ENCODE measurements at regions not wholly inside any gene's neighbourhood (a gene's known extent, or its start where the extent isn't known, plus 50 kb on each side); places are given as distances from the start of the nearest gene placed in this dataset.

DNA sequence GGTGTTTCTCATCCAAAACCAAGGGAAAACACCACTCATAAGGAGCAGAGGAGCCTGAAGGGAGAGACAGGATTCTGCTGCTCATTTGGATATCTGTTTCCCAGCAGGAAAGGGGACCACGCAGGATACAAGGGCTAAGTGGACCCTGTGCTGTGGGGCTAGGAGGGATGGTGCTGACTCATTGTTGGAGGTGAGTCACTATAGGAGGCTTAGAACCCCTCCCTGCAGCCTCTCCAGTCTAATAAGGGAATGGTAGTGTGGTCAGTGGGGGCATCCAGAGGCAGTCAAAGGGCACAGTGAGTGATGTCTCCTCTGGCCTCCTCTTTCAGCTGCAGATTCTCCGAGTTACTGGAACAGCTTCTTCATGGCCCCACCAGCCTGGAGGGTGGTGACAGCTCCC is 442.3 kb downstream of the TUBA3C start:
- no peaks in the 10 kb centered on the region for H3K36me3 ChIP-seq (ENCODE audit: control insufficient read depth, insufficient read depth, low read length)
- no peak overlapping the region for H3K23ac ChIP-seq (ENCODE audit: low read depth, low read length)
- 40% methylated on average over 1 of the region's 2 CpGs; no CpG with 5 or more reads in 1 of the 2 experiments for WGBS, 2 experiments (ENCODE audit: extremely low coverage in 2 of 2, insufficient read length in 1 of 2)
- H4K8ac ChIP-seq (ENCODE audit: low read depth in 2 of 2, low read length in 2 of 2), result no peak overlapping the region
- no peak overlapping the region for H2BK120ac ChIP-seq (ENCODE audit: low read depth, low read length)
- no peak for TF ChIP-seq MAZ (IDR thresholded peaks at IDR 0.05; ENCODE audit: borderline replicate concordance, low read depth, low read length)
- TF ChIP-seq RAD21 (IDR thresholded peaks at IDR 0.05; ENCODE audit: low read length), result no peak
- TF ChIP-seq RCOR1 (IDR thresholded peaks at IDR 0.05; ENCODE audit: insufficient replicate concordance, low read length), result no peak
- no peak for TF ChIP-seq MAFK (IDR thresholded peaks at IDR 0.05; ENCODE audit: low read depth, low read length)
- TF ChIP-seq FOS (IDR thresholded peaks at IDR 0.05; ENCODE audit: low read depth, low read length), result no peak
- no peak for TF ChIP-seq CHD1 (IDR thresholded peaks at IDR 0.05; ENCODE audit: low read depth, low read length)
- no peak for TF ChIP-seq MXI1 (IDR thresholded peaks at IDR 0.05; ENCODE audit: borderline replicate concordance, low read depth, low read length)
- no peak for TF ChIP-seq NFE2L2 (IDR thresholded peaks at IDR 0.05; ENCODE audit: low read depth, low read length)
- TF ChIP-seq, protein P1, sequence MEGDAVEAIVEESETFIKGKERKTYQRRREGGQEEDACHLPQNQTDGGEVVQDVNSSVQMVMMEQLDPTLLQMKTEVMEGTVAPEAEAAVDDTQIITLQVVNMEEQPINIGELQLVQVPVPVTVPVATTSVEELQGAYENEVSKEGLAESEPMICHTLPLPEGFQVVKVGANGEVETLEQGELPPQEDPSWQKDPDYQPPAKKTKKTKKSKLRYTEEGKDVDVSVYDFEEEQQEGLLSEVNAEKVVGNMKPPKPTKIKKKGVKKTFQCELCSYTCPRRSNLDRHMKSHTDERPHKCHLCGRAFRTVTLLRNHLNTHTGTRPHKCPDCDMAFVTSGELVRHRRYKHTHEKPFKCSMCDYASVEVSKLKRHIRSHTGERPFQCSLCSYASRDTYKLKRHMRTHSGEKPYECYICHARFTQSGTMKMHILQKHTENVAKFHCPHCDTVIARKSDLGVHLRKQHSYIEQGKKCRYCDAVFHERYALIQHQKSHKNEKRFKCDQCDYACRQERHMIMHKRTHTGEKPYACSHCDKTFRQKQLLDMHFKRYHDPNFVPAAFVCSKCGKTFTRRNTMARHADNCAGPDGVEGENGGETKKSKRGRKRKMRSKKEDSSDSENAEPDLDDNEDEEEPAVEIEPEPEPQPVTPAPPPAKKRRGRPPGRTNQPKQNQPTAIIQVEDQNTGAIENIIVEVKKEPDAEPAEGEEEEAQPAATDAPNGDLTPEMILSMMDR (conservative IDR thresholded peaks at IDR 0.05; ENCODE audit: low read depth, low read length), result no peak
- no peak for TF ChIP-seq POLR2A (IDR thresholded peaks at IDR 0.05; ENCODE audit: low read depth, low read length)
- TF ChIP-seq RFX5 (IDR thresholded peaks at IDR 0.05; ENCODE audit: low read depth, low read length), result no peak
- no peak for TF ChIP-seq CEBPB (IDR thresholded peaks at IDR 0.05; ENCODE audit: low read depth, low read length)
- TF ChIP-seq USF2 (IDR thresholded peaks at IDR 0.05; ENCODE audit: low read depth, low read length), result no peak
- no peak overlapping the region for H3K14ac ChIP-seq (replicated peaks; ENCODE audit: low read depth, low read length)
- peaks cover 3% of the 10 kb centered on the region for H3K9me3 ChIP-seq (ENCODE audit: control insufficient read depth, insufficient read depth, low read length)
- H3K27me3 ChIP-seq (ENCODE audit: control insufficient read depth, insufficient read depth, low read length), result no peaks in the 10 kb centered on the region
- no peak overlapping the region for H2BK15ac ChIP-seq (ENCODE audit: low read depth, low read length)
- no peak overlapping the region for H3K18ac ChIP-seq (ENCODE audit: low read depth, low read length)
- H3K4me3 ChIP-seq (ENCODE audit: insufficient read depth, low read depth, low read length), result no peak overlapping the region
- no peaks in the 10 kb centered on the region for H3K4me1 ChIP-seq (ENCODE audit: control insufficient read depth, insufficient read depth, low read length)
- DNase-seq (no peak), ATAC-seq (ENCODE audit: low read depth) (no peak)
- intact Hi-C loops (cut with micrococcal nuclease), result no loop called here
- H3K79me1 ChIP-seq (ENCODE audit: low read depth in 1 of 2, low read length in 2 of 2), result no peaks in the 10 kb centered on the region
- no peak overlapping the region for H3K9ac ChIP-seq (ENCODE audit: low read depth, low read length)
- no peak overlapping the region for H2BK20ac ChIP-seq (ENCODE audit: low read depth, low read length)
- BruUV-seq (replicated peaks), result no TSS peak
- POLR2A ChIA-PET (ENCODE audit: unreplicated experiment), result no interaction called here
- H3K9me1 ChIP-seq (ENCODE audit: insufficient read depth, low read length), result no peaks in the 10 kb centered on the region
- H4K20me1 ChIP-seq (ENCODE audit: insufficient read depth, low read length), result no peaks in the 10 kb centered on the region
- no peak overlapping the region for H4K91ac ChIP-seq (ENCODE audit: insufficient read depth, low read depth, low read length)
- no peak overlapping the region for H4K5ac ChIP-seq (ENCODE audit: low read depth, low read length)
- no peak overlapping the region for H2AFZ ChIP-seq (replicated peaks; ENCODE audit: low read length, poor library complexity)
- dilution Hi-C loops (cut with HindIII; ENCODE audit: low sequenced_read_pairs, unreplicated experiment), result no loop called here
- H3K56ac ChIP-seq (ENCODE audit: extremely low read depth, insufficient read depth, low read length), result no peak overlapping the region
- H2AK9ac ChIP-seq (replicated peaks; ENCODE audit: low read depth, low read length, poor library complexity), result no peak overlapping the region
- no peak overlapping the region for H2AK5ac ChIP-seq (ENCODE audit: low read depth, low read length)
- CTCF ChIA-PET, result no interaction called here
- no peak overlapping the region for H3K4me2 ChIP-seq (ENCODE audit: low read depth, low read length)
- no peak overlapping the region for H2BK5ac ChIP-seq (ENCODE audit: low read depth, low read length, poor library complexity, severe bottlenecking)
- H3K27ac ChIP-seq (ENCODE audit: insufficient read depth, low read length), result no peak overlapping the region
- in situ Hi-C loops (cut with MboI; ENCODE audit: low sequenced_read_pairs), result no loop called here
- H3K4ac ChIP-seq (ENCODE audit: low read depth, low read length), result no peak overlapping the region
